ENCODE measurements at regions not wholly inside any gene's neighbourhood (a gene's known extent, or its start where the extent isn't known, plus 50 kb on each side); places are given as distances from the start of the nearest gene placed in this dataset.
A peak's percentile ranks its signal among the peaks of the same experiment; 100 is the strongest.
"Not testable (repeated sequence)": the region's sequence is repeated elsewhere in the genome, so short reads cannot be mapped to it uniquely, and the experiment has no call there.

GRCh38 chr2:54065411-54065810, 50.0 kb upstream of the ACYP2 start:
- DNase-seq (ENCODE audit: low spot score) = no peak

DNA sequence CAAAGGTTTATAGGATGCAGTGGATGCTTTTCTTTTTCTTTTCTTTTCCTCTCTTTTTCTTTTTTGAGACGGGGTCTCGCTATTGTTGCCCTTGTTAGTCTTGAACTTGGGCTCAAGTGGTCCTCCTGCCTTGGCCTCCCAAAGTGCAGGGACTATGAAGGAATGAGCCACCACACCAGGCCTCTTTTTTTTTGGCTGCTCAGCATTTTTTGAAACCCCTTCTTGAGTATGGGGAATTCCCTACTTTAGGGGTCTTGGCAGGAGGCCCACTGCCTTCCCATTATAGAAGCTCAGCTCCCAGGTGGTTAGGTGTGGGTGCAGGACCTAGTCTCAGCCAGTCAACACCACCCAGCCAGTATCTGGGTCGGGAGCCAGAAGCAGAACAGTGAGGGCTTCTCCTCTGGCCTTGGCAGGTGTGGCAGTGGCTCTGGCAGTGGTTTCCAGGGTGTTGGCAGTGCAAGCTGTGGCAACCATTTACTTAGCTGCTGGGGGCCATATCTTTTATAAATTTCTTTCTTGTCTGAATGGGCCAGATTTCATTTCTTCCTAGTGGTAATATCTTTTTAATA, 51.4 kb upstream of the ACYP2 start:
- DNase-seq (ENCODE audit: low spot score) = no peak

- DNase-seq (ENCODE audit: low spot score) = no peak
These were observed 53.0 kb upstream of the ACYP2 start for GRCh38 chr2:54062401-54062800.

GRCh38 chr2:54061272-54061671, 54.1 kb upstream of the ACYP2 start:
- DNase-seq (ENCODE audit: low spot score) = no peak

DNA sequence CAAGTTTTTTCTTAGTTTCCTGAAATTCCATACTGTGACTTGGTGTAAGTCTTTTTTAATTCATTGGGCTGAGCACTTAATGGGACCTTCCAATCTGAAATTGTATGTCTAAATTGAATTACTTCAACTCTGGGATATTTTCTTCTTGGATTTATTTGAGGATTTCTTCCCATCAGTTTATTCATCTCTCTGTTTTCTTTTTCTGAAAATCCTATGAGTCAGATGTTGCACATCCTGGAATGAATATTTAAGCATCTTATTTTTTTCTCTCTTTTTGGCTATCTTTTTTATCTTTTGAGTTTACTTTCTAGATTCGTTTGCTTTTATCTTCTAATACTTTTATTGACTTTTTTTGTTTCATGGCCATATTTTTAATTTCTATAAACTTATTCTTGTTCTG, 55.4 kb upstream of the ACYP2 start:
- no peak for DNase-seq (ENCODE audit: low spot score)

GRCh38 chr2:54059504-54059903, 55.9 kb upstream of the ACYP2 start:
- DNase-seq (ENCODE audit: low spot score) = no peak

GRCh38 chr2:54058449-54058848, 57.0 kb upstream of the ACYP2 start:
- DNase-seq (ENCODE audit: low spot score) = no peak

GRCh38 chr2:54054774-54055173, 60.6 kb upstream of the ACYP2 start:
- DNase-seq (ENCODE audit: low spot score) = no peak

DNA sequence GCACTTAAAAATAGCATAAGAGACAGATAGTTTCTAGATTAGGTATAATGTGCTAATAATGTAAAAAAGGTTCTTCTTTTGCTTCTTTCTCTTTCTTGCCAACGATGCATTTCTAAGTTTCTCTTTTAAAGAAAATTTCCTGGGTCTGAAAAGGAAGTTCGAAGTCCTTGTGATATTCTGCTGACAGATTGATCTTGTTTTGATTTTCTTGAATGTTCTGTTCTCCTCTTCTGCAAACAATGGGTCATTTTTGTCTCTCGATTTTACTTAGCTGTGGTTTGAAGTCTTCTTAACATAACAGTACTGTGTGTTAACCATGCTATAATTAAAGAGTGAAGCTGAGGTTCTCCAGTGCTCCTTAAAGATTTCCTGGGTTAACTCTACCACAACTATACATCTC, 61.1 kb upstream of the ACYP2 start:
- DNase-seq (ENCODE audit: low spot score) = no peak

DNA sequence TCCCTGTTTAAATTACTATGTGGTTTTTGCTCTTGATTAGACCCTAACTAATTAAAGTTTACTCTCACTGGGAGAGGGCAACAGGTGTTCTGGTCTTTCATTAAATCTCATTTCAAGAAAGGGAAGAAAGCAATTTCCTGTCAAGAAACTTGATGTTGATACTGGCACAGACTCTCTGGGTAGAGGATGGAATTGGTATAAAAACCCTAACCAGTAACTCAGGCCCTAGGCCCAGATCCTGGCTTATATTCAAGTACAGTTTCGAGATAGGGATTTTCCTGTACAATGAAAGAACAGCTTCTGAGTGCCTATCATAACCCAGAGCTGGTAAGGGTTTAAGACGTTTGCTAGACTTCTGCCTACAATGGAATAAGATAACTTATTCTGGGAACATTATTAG, 61.6 kb upstream of the ACYP2 start:
- no peak for DNase-seq (ENCODE audit: low spot score)

- DNase-seq (ENCODE audit: low spot score) = peak; percentile 7
These were observed 62.3 kb upstream of the ACYP2 start for GRCh38 chr2:54052825-54053718.

DNA sequence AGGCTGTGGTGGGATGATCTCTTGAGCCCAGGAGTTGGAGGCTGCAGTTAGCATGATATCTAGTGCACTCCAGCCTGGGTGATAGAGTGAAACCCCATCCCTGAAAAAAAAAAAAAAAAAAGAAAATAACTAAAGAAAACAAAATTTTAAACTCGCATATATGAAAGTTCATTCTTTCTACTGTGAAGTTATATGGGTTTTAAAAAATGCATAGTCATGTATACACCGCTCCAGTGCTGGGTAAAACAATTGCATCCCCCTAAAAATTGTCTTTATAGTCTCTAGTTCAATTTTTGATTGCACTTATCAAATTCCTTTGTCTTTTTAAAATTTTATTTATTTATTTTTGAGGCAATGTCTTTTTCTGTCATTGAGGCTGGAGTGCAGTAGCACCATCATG, 65.0 kb upstream of the ACYP2 start:
- DNase-seq (ENCODE audit: low spot score) = no peak

DNA sequence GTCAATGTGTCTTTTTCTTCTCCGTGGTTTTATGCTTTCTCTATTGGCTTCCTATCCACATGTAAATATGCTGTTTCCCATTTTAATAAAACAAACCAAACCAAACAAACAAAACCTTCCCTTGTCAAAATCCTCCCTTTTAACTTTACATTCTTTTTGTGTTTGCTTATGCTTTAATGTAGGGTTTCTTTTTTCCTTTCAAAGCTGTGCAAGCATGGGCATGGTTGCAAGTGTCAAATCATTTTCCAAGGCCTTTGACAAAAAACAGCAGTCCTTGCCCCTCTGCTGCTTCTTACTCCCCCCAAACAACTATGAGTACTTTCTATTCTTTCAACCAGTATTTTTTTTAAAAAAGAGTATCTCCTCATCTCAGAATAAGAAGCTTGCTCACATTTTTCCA, 66.0 kb upstream of the ACYP2 start:
- DNase-seq (ENCODE audit: low spot score) = no peak

- DNase-seq (ENCODE audit: low spot score) = not testable (repeated sequence)
These were observed 66.5 kb upstream of the ACYP2 start for GRCh38 chr2:54048896-54049295.

DNA sequence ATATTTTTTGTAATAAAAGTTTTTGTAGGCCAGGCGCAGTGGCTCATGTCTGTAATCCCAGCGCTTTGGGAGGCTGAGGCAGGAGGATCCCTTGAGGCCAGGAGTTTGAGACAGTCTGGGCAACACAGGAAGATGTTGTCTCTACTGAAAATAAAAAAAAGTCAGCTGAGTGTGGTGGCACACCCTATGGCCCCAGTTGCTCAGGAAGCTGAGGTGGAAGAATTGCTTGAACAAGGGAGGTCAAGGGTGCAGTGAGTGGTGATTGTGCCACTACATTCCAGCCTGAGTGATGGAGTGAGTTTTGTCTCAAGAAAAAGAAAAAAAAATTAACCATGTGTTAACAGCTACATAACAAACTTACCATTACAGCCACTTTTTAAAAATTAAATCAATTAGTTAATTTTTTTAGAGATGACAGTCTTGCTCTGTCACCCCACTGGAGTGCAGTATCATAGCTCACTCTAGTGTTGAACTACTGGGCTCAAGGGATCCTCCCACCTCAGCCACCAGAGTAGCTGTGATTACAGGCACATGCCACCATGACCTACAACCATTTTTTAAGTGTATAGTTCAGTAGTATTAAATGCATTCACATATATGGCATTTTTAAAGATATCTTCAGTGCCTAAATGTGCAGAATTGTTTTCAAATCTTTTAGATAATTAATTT, 67.2 kb upstream of the ACYP2 start:
- peak; percentile 9 for DNase-seq (ENCODE audit: low spot score)

DNA sequence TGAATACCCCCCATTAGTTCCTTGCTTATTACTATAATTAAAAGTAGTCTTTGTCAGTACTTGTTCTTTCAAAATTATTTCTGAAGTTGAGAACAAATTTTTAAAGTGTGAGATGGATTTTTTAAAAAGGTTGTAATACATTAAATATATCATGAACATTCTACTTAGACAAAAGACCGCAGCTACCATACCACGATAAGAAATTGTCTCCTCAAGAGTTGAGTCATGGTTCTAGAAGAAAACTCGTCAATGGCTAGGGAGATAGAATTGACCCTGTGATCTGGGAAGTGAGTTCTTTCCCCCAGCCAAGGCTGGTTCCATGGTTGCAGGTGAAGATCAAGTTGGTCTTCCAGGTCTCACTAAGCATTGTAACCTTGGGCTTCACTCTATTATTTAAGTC, 67.8 kb upstream of the ACYP2 start:
- DNase-seq (ENCODE audit: low spot score) = no peak

GRCh38 chr2:54047091-54047490, 68.3 kb upstream of the ACYP2 start:
- no peak for DNase-seq (ENCODE audit: low spot score)

DNA sequence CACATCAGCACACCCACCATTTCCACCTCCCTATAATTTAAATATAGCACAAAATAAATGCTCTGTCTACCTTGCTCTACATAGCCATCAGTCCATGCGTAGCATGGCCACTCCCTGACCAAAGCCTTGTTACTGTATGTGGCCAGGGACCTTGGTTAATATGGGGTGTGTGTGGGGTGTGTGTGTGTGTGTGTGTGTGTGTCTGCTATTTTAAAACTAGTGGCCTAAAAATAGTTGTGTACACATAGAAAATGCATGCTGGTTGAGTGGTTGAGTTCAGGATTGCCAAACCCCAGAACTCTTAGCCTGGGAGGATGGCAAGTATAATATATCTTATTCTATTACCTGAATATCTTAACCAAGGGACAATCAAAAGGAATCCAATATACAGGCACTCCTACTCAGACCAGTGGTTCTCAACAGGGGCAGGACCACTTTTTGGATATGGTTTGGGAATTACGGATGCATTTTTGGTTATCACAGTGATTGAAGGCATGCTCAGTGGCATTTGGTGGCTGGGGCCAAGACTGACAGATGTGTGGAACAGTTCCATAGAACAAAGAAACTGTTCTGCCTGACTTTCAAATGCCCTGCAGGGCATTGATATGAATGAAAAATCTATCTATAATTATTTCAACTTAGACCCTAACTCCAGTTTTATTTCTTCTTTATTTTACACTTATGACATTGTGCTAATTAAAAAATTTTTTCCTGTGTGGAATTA, 72.3 kb upstream of the PSME4 start:
- DNase-seq (ENCODE audit: low spot score) = no peak

DNA sequence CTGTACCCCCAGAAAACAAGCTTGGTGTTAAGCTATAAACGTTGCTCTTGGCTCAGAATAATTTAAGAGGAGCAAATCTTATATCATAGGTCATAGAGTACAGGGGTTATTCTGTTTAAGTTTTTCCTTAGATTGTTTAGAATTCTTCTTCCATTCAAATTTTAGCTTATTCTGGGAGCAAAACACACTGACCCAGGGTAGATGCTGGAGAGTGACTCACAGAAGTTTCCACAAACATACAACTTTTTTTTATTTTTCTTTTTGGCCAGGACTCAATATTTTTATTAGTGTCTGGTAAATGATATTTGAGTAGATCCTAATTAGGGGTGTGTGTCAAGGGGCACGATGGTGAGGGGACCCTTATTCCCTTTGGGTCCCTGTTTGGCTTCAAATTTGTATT, 71.5 kb upstream of the PSME4 start:
- no peak for DNase-seq (ENCODE audit: low spot score)

DNA sequence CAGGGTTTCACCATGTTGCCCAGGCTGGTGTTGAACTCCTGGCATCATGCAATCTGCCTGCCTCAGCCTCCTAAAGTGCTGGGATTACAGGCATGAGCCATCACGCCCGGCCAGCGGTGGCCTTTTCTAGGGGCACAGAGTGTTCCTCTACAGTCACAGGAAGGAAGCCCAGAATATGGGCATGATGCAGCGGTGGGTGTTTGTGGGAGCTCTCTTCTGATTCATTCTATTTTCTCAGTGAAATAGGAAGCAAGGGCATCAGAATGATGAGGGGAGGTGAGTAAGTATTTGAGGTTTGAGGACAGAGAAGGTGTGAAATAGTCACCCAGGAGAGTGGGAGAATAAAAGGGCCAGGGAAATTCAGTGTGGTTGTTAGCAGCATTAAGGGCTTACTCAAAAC, 70.3 kb upstream of the PSME4 start:
- DNase-seq (ENCODE audit: low spot score) = peak; percentile 18

DNA sequence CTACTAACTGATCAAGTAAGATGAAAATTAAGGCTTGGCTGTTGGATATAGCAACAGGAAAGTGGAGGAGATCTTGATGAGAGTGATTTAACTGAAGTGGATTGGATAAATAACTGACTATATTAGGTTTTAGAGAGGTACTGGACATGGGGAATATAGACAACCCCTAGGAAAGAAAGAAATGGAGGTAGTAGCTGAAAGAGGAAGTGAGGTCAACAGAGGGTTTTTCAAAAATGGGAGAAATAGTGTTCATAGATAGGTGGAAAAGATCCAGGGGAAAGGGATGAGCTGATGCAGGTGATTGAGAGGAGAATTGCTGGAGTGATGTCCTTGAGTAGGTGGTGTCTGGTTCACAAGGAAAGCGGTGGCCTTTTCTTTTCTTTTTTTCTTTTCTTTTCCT, 69.9 kb upstream of the PSME4 start:
- DNase-seq (ENCODE audit: low spot score) = no peak

- DNase-seq (ENCODE audit: low spot score) = no peak
These were observed 69.5 kb upstream of the PSME4 start for GRCh38 chr2:54040250-54040649.

DNA sequence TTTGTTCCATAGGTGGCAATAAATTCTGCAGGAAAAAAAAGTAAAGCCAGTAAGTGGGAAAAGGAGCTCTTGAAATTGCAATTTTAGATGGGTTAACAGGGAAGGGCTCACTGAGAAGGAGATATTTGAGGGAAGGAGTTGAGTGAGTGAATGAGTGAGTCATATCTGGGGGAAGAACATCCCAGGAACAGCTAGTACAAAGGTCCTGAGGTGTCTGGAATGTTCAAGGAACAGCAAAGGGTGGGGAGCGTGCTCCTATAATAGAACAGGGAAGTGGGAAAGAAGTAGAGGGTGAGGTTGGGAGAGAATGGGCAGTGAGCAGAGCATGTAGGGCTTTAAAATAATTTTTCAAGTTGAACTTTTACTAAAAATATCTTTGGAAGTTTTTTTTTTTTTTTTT, 68.0 kb upstream of the PSME4 start:
- no peak for DNase-seq (ENCODE audit: low spot score)
